GM21390 (cell line): ENCODE measurements at regions not wholly inside any gene's neighbourhood (a gene's known extent, or its start where the extent isn't known, plus 50 kb on each side); places are given as distances from the start of the nearest gene placed in this dataset.
"Not testable (repeated sequence)": the region's sequence is repeated elsewhere in the genome, so short reads cannot be mapped to it uniquely, and the experiment has no call there.

Experiments used
- ATAC-seq: cut with Tn5 transposase; IDR thresholded peaks from one replicate; pipeline ENCODE4 v1.9.1; 2021; ENCODE audit not compliant: unreplicated experiment

- not testable (repeated sequence) for ATAC-seq
Measured at GRCh38 chr2:111464367-111464766, 343.7 kb downstream of the BCL2L11 start.

GRCh38 chr2:111465521-111465920, 344.8 kb downstream of the BCL2L11 start:
- not testable (repeated sequence) for ATAC-seq

- not testable (repeated sequence) for ATAC-seq
Measured at GRCh38 chr2:111466744-111467143, 346.0 kb downstream of the BCL2L11 start.

GRCh38 chr2:111470924-111471323, 350.2 kb downstream of the BCL2L11 start:
- ATAC-seq = not testable (repeated sequence)

GRCh38 chr2:111471791-111472530, 351.2 kb downstream of the BCL2L11 start:
- not testable (repeated sequence) for ATAC-seq

- ATAC-seq = not testable (repeated sequence)
Measured at GRCh38 chr2:111472844-111473403, 352.2 kb downstream of the BCL2L11 start.

- not testable (repeated sequence) for ATAC-seq
Measured at GRCh38 chr2:111473522-111473921, 352.8 kb downstream of the BCL2L11 start.

- not testable (repeated sequence) for ATAC-seq
Measured at GRCh38 chr2:111474198-111474705, 353.5 kb downstream of the BCL2L11 start.

GRCh38 chr2:111478335-111478734, 357.6 kb downstream of the BCL2L11 start:
- ATAC-seq = not testable (repeated sequence)

- peak; percentile 54 for ATAC-seq
Measured at GRCh38 chr2:111478871-111479318, 358.2 kb downstream of the BCL2L11 start.

GRCh38 chr2:111480016-111480625, 359.4 kb downstream of the BCL2L11 start:
- not testable (repeated sequence) for ATAC-seq

- not testable (repeated sequence) for ATAC-seq
Measured at GRCh38 chr2:111480633-111481032, 359.9 kb downstream of the BCL2L11 start.

- not testable (repeated sequence) for ATAC-seq
Measured at GRCh38 chr2:111481219-111481618, 360.5 kb downstream of the BCL2L11 start.

- ATAC-seq = peak; percentile 80
Measured at GRCh38 chr2:111482987-111483679, 362.4 kb downstream of the BCL2L11 start.

- ATAC-seq = not testable (repeated sequence)
Measured at GRCh38 chr2:111484097-111484496, 363.4 kb downstream of the BCL2L11 start.

- not testable (repeated sequence) for ATAC-seq
Measured at GRCh38 chr2:111485895-111486294, 365.2 kb downstream of the BCL2L11 start.

- ATAC-seq = not testable (repeated sequence)
Measured at GRCh38 chr2:111488451-111488850, 367.7 kb downstream of the BCL2L11 start.

- not testable (repeated sequence) for ATAC-seq
Measured at GRCh38 chr2:111489460-111489859, 368.7 kb downstream of the BCL2L11 start.

- not testable (repeated sequence) for ATAC-seq
Measured at GRCh38 chr2:111491181-111491580, 370.5 kb downstream of the BCL2L11 start.

GRCh38 chr2:111491614-111492013, 370.9 kb downstream of the BCL2L11 start:
- not testable (repeated sequence) for ATAC-seq
